Tibial artery (tissue), 4 donors: ENCODE measurements at regions not wholly inside any gene's neighbourhood (a gene's known extent, or its start where the extent isn't known, plus 50 kb on each side); places are given as distances from the start of the nearest gene placed in this dataset.
A peak's percentile ranks its signal among the peaks of the same experiment; 100 is the strongest.

Experiments used
- DNase-seq, 2 donors: peaks; one replicate each; pipeline ENCODE4 v3.0.0-alpha.2; 2019
- H3K27ac ChIP-seq, 2 donors: fragments of 200-600 bp; sonication (generic) in 1 of 2; 1 replicate in 1 of 2; 2 replicates in 1 of 2; pipeline ENCODE4 v1.5.1; 2018 to 2019; ENCODE audit warnings: mild to moderate bottlenecking in 1 of 2
- H3K27me3 ChIP-seq, 2 donors: fragments of 200-600 bp; sonication (generic) in 1 of 2; one replicate each; pipeline versions ENCODE4 v1.5.1 to v1.6.0; 2016 to 2019
- H3K36me3 ChIP-seq, 3 donors: fragments of 200-600 bp; sonication (generic) in 2 of 3; one replicate each; pipeline ENCODE4 v1.5.1; 2016 to 2019; ENCODE audit warnings: mild to moderate bottlenecking in 2 of 3
- H3K4me1 ChIP-seq, 4 donors: fragments of 200-600 bp; sonication (generic) in 2 of 4; 1 replicate in 3 of 4; 2 replicates in 1 of 4; pipeline ENCODE4 v1.5.1; 2016 to 2019
- H3K4me3 ChIP-seq, 2 donors: fragments of 200-600 bp; sonication (generic) in 1 of 2; 1 replicate in 1 of 2; 2 replicates in 1 of 2; pipeline ENCODE4 v1.5.1; 2018 to 2019; ENCODE audit warnings: mild to moderate bottlenecking in 2 of 2
- H3K9me3 ChIP-seq, 3 donors: fragments of 200-600 bp; sonication (generic) in 1 of 3; one replicate each; pipeline ENCODE4 v1.5.1; 2016 to 2019
- CTCF ChIP-seq, 2 experiments: fragments of 200-600 bp in 1 of 2; fragments of 450-650 bp in 1 of 2; IDR thresholded peaks; one replicate each; pipeline ENCODE4 v1.5.1; 2017 to 2019; ENCODE audit warnings: antibody characterized with exemption in 2 of 2, mild to moderate bottlenecking in 1 of 2, moderate library complexity in 1 of 2
- intact Hi-C: fragments of 100-400 bp; cut with DNase I; formaldehyde crosslinking; loops from one replicate; pipeline ENCODE4 v1.15.0; 2023; ENCODE audit warnings: low total_unique reads

DNA sequence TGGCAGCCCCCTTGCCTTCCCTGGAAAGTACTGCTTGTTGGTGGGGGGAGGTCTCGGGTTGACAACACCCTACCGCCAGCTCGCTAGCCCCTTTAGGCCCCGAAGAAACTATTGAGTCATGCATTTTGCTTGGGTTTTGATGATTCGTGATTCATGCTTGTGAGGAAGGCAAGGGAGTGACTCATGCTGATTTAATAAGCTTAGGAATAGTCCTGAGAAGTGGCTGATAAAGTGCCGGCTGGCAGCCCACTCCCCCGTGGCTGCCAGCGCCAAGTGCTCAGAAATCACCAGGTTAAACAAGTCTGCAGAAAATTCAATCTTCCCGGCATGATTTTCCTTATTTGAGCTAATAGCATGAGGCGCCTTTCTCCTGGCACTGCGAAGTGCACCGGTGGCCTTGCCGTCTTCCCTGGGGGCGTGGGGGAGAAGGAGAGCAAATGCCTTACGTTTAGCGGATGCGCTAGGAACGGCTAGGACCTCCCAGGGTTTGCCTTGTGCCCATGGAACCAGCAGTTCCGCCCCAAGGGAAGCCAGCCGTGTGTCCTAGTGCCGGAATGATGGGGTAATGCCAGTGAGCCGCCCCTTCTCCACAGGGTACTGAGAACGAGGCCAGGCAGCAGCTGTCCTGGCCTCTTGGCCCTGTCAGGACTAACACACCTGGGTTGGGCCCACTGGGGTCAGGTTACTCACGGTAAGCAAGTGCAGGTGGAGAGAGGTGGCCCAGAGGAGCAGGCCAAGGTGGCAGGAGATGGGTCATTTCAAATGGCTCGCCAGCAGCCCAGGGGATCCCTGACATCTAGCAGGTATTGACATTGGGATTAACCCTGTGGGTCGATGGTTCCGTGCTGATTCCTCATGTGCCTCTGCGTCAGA lies 151.9 kb downstream of the MACROH2A1 start:
- TF ChIP-seq CTCF (IDR thresholded peaks at IDR 0.05) = no peak
- peaks cover 0 to 53% (median 45%) of the 10 kb centered on the region in 4 donors for H3K4me1 ChIP-seq
- no peaks in the 10 kb centered on the region for H3K36me3 ChIP-seq
- DNase-seq = no peak
- no peak overlapping the region for H3K4me3 ChIP-seq
- peak overlapping the region; percentile 27 for H3K27ac ChIP-seq
- H3K27me3 ChIP-seq = no peaks in the 10 kb centered on the region
- intact Hi-C loops = no loop called here
- no peaks in the 10 kb centered on the region for H3K9me3 ChIP-seq

DNA sequence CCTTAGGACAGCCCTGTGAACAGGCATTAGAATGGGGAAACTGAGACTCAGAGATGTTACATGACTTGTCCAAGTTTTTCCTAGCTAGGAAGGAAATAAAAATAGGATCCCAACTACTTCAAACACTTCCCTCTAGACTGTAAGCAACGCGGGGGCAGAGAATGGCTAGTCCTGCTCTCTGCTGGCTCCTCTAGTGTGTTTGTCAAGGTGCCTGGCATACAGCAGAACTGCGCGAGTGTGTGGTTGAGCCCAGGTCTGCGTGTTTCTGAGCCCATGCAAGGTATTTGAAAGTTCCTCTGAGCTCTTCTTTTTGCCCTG lies 152.5 kb downstream of the MACROH2A1 start:
- Histone ChIP-seq H3K9me3 (no peaks in the 10 kb centered on the region), H3K36me3 (no peaks in the 10 kb centered on the region), H3K27ac (peak overlapping the region; percentile 27), H3K27me3 (no peaks in the 10 kb centered on the region), H3K4me3 (no peak overlapping the region), H3K4me1 (peaks cover 0 to 59% (median 50%) of the 10 kb centered on the region in 4 donors)
- TF ChIP-seq CTCF (IDR thresholded peaks at IDR 0.05) = no peak
- intact Hi-C loops = no loop called here
- DNase-seq = no peak

DNA sequence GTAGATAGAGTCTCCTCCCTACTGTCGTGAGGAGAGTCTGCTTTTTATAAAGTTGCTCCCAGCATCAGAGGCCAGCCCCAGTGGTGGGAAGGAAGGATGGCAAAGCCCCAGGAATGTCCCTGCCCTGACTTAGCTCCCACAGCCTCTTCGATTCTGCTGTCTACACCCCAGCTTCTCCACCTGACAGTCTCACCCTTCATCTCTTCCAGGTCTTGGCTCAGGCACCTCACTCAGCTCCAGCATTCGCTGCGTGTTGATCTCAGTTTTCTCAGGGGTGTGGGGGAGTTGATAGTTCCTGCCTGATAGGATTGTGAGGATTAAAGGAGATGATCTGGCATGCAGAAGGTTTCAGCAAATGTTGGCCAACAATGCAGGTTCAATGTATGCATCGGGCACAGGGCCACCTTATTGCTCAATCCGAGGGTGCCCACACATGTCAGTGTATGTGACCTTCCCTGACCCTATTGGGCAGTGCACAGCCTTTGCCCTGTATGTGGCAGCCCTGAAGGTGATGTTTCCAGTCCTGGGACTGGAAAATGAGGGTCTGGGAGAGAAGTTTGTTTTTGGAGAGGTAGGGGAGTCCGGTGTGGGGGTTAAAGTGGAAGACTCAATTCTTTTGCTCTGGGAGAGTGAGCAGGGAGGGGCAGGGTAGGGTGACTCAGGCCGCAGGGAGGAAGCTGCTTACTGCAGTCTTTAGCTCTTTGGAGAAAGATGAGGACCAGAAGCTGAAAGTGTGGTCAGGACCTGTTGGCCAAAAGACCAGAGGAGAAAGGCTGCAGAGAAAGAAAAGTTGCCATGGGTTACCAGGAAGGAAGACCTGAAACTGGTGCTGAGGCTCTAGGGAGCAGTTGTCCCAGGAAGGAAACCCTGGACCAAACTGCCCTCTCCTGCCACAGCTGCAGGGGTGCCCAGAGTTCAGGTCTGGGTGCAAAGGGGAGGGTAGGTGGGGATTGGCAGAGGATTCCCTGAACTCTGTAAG lies 153.2 kb downstream of the MACROH2A1 start:
- DNase-seq = peak in 1 of 2 donors; percentile 41
- Histone ChIP-seq H3K4me3 (no peak overlapping the region), H3K27me3 (no peaks in the 10 kb centered on the region), H3K4me1 (peaks cover 0 to 66% (median 58%) of the 10 kb centered on the region in 4 donors), H3K27ac (peak overlapping the region; percentile 27), H3K36me3 (no peaks in the 10 kb centered on the region), H3K9me3 (no peaks in the 10 kb centered on the region)
- intact Hi-C loops = no loop called here
- no peak for TF ChIP-seq CTCF (IDR thresholded peaks at IDR 0.05)

DNA sequence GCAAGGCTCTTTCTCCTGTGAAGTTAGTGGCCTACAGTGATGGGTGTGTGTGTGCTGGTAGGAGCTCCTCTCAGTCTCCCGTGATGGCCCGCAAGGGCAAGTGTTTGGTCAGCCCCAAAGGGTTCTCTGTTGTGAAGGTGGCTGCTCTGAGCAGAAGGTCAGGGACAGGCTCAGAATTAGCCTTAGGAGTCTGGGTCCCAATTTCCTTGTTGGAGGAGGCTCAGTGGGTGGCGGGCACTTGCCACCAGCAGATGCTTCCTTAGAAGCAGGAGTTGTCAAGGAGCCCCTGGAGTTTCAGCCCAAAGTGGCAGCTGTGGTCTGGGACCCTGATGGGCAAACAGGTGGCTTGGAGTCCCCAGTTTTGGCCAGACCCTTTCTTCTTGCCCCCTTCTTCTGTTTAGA lies 154.4 kb downstream of the MACROH2A1 start:
- intact Hi-C loops = no loop called here
- Histone ChIP-seq H3K27me3 (no peaks in the 10 kb centered on the region), H3K4me1 (peaks cover 0 to 78% (median 70%) of the 10 kb centered on the region in 4 donors), H3K36me3 (no peaks in the 10 kb centered on the region), H3K4me3 (no peak overlapping the region), H3K27ac (peak overlapping the region; percentile 72 to 75), H3K9me3 (no peaks in the 10 kb centered on the region)
- DNase-seq = peak in 1 of 2 donors; percentile 16
- TF ChIP-seq CTCF (IDR thresholded peaks at IDR 0.05) = no peak

DNA sequence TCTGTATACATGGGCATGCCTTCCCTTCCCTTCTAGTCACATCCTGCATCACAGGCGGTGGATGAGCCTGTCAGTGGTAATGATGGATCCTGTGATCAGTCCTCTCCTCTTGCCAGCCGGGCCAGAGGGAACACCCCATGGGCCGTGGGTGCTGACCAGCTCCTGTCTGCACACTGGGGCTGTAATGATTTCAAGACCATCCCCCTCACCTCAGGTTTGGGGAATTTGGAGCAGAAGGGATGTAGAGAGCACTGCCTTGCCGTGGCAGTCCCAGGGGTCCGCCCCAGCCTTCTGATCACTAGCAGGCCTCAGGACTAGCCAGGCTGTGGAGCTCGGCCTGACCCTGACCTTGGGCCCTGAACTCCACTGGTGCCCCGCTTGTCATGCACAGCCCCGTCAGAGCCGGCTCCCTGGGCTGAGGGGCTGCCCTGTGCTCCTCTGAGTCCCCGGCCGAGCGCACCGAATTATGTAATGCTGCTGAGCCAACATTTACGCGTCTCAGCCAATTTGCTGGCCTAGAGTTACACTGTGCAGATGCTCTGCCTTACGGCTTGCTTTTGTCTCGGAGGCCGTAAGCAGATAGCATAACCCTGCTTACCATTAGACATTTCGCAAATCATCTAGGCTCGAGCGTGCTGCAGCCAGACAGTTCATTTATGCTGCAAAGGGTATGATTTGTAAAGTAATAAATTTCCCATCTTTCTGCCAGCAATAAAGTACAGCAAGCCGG lies 155.3 kb downstream of the MACROH2A1 start:
- no peak for TF ChIP-seq CTCF (IDR thresholded peaks at IDR 0.05)
- Histone ChIP-seq H3K4me1 (peaks cover 0 to 87% (median 78%) of the 10 kb centered on the region in 4 donors), H3K4me3 (no peak overlapping the region), H3K27me3 (no peaks in the 10 kb centered on the region), H3K27ac (peak overlapping the region; percentile 72 to 75), H3K9me3 (no peaks in the 10 kb centered on the region), H3K36me3 (no peaks in the 10 kb centered on the region)
- intact Hi-C loops = no loop called here
- peak; percentile 58 to 77 for DNase-seq
